Glomerular endothelial cell (primary cell): ENCODE measurements at regions not wholly inside any gene's neighbourhood (a gene's known extent, or its start where the extent isn't known, plus 50 kb on each side); places are given as distances from the start of the nearest gene placed in this dataset.

Source experiments
- DNase-seq: peaks from one replicate; pipeline ENCODE4 v3.0.0-alpha.2; 2011; ENCODE audit warnings: low read depth, low spot score; ENCODE audit errors: extremely low read depth

- no peak for DNase-seq
These were observed 160.3 kb downstream of the ETS2 start for GRCh38 chr21:38965910-38966504.

- no peak for DNase-seq
These were observed 159.5 kb downstream of the ETS2 start for GRCh38 chr21:38965241-38965640.

GRCh38 chr21:38963006-38963405 lies 157.3 kb downstream of the ETS2 start:
- no peak for DNase-seq

- DNase-seq = no peak
These were observed 154.5 kb downstream of the ETS2 start for GRCh38 chr21:38960251-38960650.

GRCh38 chr21:38959692-38960061 lies 153.9 kb downstream of the ETS2 start:
- no peak for DNase-seq

- no peak for DNase-seq
These were observed 153.4 kb downstream of the ETS2 start for GRCh38 chr21:38958940-38959691.

- DNase-seq = no peak
These were observed 152.6 kb downstream of the ETS2 start for GRCh38 chr21:38958323-38958705.

GRCh38 chr21:38957575-38958322 lies 152.0 kb downstream of the ETS2 start:
- DNase-seq = no peak

- no peak for DNase-seq
These were observed 151.3 kb downstream of the ETS2 start for GRCh38 chr21:38956856-38957571.

GRCh38 chr21:38956521-38956855 lies 150.8 kb downstream of the ETS2 start:
- no peak for DNase-seq

- no peak for DNase-seq
These were observed 150.3 kb downstream of the ETS2 start for GRCh38 chr21:38956007-38956406.

GRCh38 chr21:38955495-38955894 lies 149.8 kb downstream of the ETS2 start:
- DNase-seq = no peak

GRCh38 chr21:38954588-38955004 lies 148.9 kb downstream of the ETS2 start:
- DNase-seq = no peak

GRCh38 chr21:38953516-38953915 lies 147.8 kb downstream of the ETS2 start:
- DNase-seq = no peak

- no peak for DNase-seq
These were observed 147.2 kb downstream of the ETS2 start for GRCh38 chr21:38952890-38953289.

- no peak for DNase-seq
These were observed 145.5 kb downstream of the ETS2 start for GRCh38 chr21:38951095-38951730.

GRCh38 chr21:38950435-38951094 lies 144.8 kb downstream of the ETS2 start:
- no peak for DNase-seq

GRCh38 chr21:38949070-38949380 lies 143.3 kb downstream of the ETS2 start:
- DNase-seq = no peak

- DNase-seq = no peak
These were observed 142.8 kb downstream of the ETS2 start for GRCh38 chr21:38948377-38949069.
